HCT116 (cell line): ENCODE measurements at regions not wholly inside any gene's neighbourhood (a gene's known extent, or its start where the extent isn't known, plus 50 kb on each side); places are given as distances from the start of the nearest gene placed in this dataset.

ENCODE experiments used
- ATAC-seq: fragments of 200-7000 bp; cut with Tn5 transposase; 2 replicates; pipeline ENCODE4 v1.9.1; 2020; ENCODE audit warnings: mild to moderate bottlenecking, moderate library complexity
- BruUV-seq: library from RNA; stranded (reverse); fragments of 400-500 nt; replicated peaks from 2 replicates; lab custom pipeline; 2021; lab: Mats Ljungman, UMichigan
- CTCF ChIA-PET: fragments of 300-600 bp; sonication (Branson Sonifier 250); formaldehyde crosslinking; loops from one replicate; lab custom pipeline; 2021; ENCODE audit warnings: antibody characterized with exemption; lab: Charles Lee
- POLR2A ChIA-PET: fragments of 300-600, 350-600 bp; sonication (Branson Sonifier 250); formaldehyde crosslinking; loops from one replicate; lab custom pipeline; 2021; ENCODE audit warnings: antibody characterized with exemption; lab: Charles Lee
- RAD21 ChIA-PET, 2 experiments: fragments of 300-600 bp; sonication (Branson Sonifier 250); formaldehyde crosslinking; loops; one replicate each; lab custom pipeline; 2023; ENCODE audit warnings: low total read pairs in 2 of 2; ENCODE audit not compliant: uncharacterized antibody in 2 of 2, unreplicated experiment in 2 of 2, low non-redundant PET in 1 of 2; lab: Charles Lee
- DNase-seq: peaks from one replicate; pipeline ENCODE4 v3.0.0-alpha.2; 2010; ENCODE audit warnings: low read depth, low spot score
- H2AFZ ChIP-seq: fragments of 200-600 bp; shearing (Covaris generic), sonication (generic); 2 replicates; pipeline ENCODE4 v1.6.1; 2017; ENCODE audit warnings: low read depth, mixed run types, mixed read lengths, antibody characterized with exemption, low read length; ENCODE audit not compliant: poor library complexity, severe bottlenecking
- H3K27ac ChIP-seq: 2 replicates; pipeline ENCODE4 v1.5.1; 2012; ENCODE audit warnings: low read depth, low read length
- H3K27me3 ChIP-seq: fragments of 200-600 bp; sonication (generic); 2 replicates; pipeline ENCODE4 v1.6.1; 2016; ENCODE audit warnings: mixed run types, low read length, mixed read lengths; ENCODE audit not compliant: insufficient read depth
- H3K36me3 ChIP-seq, 2 experiments: fragments of 200-500 bp in 1 of 2; fragments of 200-600 bp in 1 of 2; sonication (Bioruptor generic) in 1 of 2; sonication (generic) in 1 of 2; 2 replicates each; pipeline versions ENCODE4 v1.5.1 to v1.6.1; 2014 to 2016; ENCODE audit warnings: low read length in 2 of 2, inconsistent platforms in 1 of 2, mixed read lengths in 1 of 2, mixed run types in 1 of 2; ENCODE audit not compliant: insufficient read depth in 2 of 2, control insufficient read depth in 1 of 2
- H3K4me1 ChIP-seq, 2 experiments: fragments of 200-600 bp in 1 of 2; sonication (generic) in 1 of 2; 2 replicates each; pipeline versions ENCODE4 v1.5.1 to v1.6.1; 2012 to 2017; ENCODE audit warnings: low read length in 2 of 2, inconsistent platforms in 1 of 2, mild to moderate bottlenecking in 1 of 2, mixed read lengths in 1 of 2, mixed run types in 1 of 2, moderate library complexity in 1 of 2; ENCODE audit not compliant: insufficient read depth in 2 of 2, control insufficient read depth in 1 of 2
- H3K4me2 ChIP-seq: fragments of 200-600 bp; sonication (generic); 2 replicates; pipeline ENCODE4 v1.6.1; 2017; ENCODE audit warnings: mixed run types, low read length, mixed read lengths
- H3K4me3 ChIP-seq, 2 experiments: fragments of 200-600 bp in 1 of 2; sonication (generic) in 1 of 2; replicated peaks in 1 of 2; 2 replicates each; pipeline ENCODE4 v1.5.1; 2011 to 2016; ENCODE audit warnings: low read length in 2 of 2, control low read depth in 1 of 2, low read depth in 1 of 2, mild to moderate bottlenecking in 1 of 2, mixed read lengths in 1 of 2, mixed run types in 1 of 2
- H3K79me2 ChIP-seq: fragments of 200-600 bp; sonication (generic); 2 replicates; pipeline ENCODE4 v1.6.1; 2017; ENCODE audit warnings: mild to moderate bottlenecking, mixed run types, low read length, moderate library complexity, mixed read lengths; ENCODE audit not compliant: insufficient read depth
- H3K9ac ChIP-seq: fragments of 200-600 bp; sonication (generic); 2 replicates; pipeline ENCODE4 v1.6.1; 2016; ENCODE audit warnings: low read length, mixed read lengths
- H3K9me2 ChIP-seq: fragments of 200-600 bp; sonication (generic), shearing (Covaris generic); 2 replicates; pipeline ENCODE4 v1.6.1; 2017; ENCODE audit warnings: mixed run types, mild to moderate bottlenecking, moderate library complexity; ENCODE audit not compliant: insufficient read depth
- H3K9me3 ChIP-seq, 2 experiments: fragments of 200-500 bp in 1 of 2; fragments of 200-600 bp in 1 of 2; sonication (Bioruptor generic) in 1 of 2; sonication (generic) in 1 of 2; 2 replicates each; pipeline ENCODE4 v1.6.1; 2014 to 2017; ENCODE audit warnings: low read length in 2 of 2, mixed read lengths in 2 of 2, inconsistent platforms in 1 of 2, low read depth in 1 of 2, mild to moderate bottlenecking in 1 of 2, mixed run types in 1 of 2, moderate library complexity in 1 of 2; ENCODE audit not compliant: control insufficient read depth in 1 of 2, insufficient read depth in 1 of 2
- H4K20me1 ChIP-seq: fragments of 200-600 bp; sonication (generic), shearing (Covaris generic); 2 replicates; pipeline ENCODE4 v1.6.1; 2017; ENCODE audit warnings: mixed run types, mild to moderate bottlenecking, moderate library complexity; ENCODE audit not compliant: insufficient read depth
- JUND ChIP-seq: IDR thresholded peaks from 2 replicates; pipeline ENCODE4 v1.6.1; 2012
- RAD21 ChIP-seq: IDR thresholded peaks from 2 replicates; pipeline ENCODE4 v1.6.1; 2012; ENCODE audit warnings: low read depth, mild to moderate bottlenecking
- SIN3A ChIP-seq: IDR thresholded peaks from 2 replicates; pipeline ENCODE4 v1.6.1; 2012; ENCODE audit warnings: low read depth
- SP1 ChIP-seq: IDR thresholded peaks from 2 replicates; pipeline ENCODE4 v1.6.1; 2012; ENCODE audit warnings: low read depth
- TCF7L2 ChIP-seq: IDR thresholded peaks from 2 replicates; pipeline ENCODE4 v1.7.0; 2011; ENCODE audit warnings: borderline replicate concordance, inconsistent platforms; ENCODE audit not compliant: insufficient read depth, insufficient read length; ENCODE audit errors: extremely low read depth
- intact Hi-C: fragments of 100-400 bp; cut with micrococcal nuclease; formaldehyde crosslinking; loops from 2 replicates; pipeline ENCODE4 v1.10.0; 2022
- TF ChIP-seq, protein P1 (sequence below): IDR thresholded peaks from 2 replicates; pipeline ENCODE4 v1.6.1; 2012

DNA sequence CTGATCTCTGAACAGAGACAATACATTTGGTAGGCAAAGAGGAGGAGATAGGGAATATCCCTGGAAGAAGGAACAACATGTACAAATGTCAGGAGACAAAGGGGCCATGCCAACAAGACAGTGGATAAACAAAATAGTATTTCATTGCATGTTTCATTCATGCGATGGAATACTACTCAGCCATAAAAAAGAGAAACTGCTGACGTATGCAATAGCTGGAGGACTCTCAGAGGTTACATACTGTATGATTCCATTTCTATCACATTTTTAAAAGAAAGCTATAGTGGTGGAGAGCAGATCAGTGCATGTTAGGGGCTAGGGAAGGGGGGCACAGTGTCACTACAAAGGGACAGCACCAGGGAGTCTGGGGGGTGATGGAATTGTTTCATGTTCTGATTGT lies 572.9 kb upstream of the CADM1 start:
- H3K9me2 ChIP-seq: no peaks in the 10 kb centered on the region
- ChIA-PET RAD21 (no interaction called here), CTCF (no interaction called here), POLR2A (no interaction called here)
- no peak overlapping the region for H3K27ac ChIP-seq
- no peak overlapping the region for H3K4me3 ChIP-seq
- intact Hi-C loops: no loop called here
- H3K4me1 ChIP-seq: no peaks in the 10 kb centered on the region
- no peaks in the 10 kb centered on the region for H3K79me2 ChIP-seq
- no peaks in the 10 kb centered on the region for H3K27me3 ChIP-seq
- no TSS peak for BruUV-seq
- ATAC-seq: no peak
- H4K20me1 ChIP-seq: no peaks in the 10 kb centered on the region
- H2AFZ ChIP-seq: no peak overlapping the region
- DNase-seq: no peak
- H3K9me3 ChIP-seq: no peaks in the 10 kb centered on the region
- H3K4me2 ChIP-seq: no peak overlapping the region
- H3K9ac ChIP-seq: no peak overlapping the region
- TF ChIP-seq, protein P1, sequence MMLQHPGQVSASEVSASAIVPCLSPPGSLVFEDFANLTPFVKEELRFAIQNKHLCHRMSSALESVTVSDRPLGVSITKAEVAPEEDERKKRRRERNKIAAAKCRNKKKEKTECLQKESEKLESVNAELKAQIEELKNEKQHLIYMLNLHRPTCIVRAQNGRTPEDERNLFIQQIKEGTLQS: no peak
- TF ChIP-seq SIN3A: no peak
- H3K36me3 ChIP-seq: no peaks in the 10 kb centered on the region

DNA sequence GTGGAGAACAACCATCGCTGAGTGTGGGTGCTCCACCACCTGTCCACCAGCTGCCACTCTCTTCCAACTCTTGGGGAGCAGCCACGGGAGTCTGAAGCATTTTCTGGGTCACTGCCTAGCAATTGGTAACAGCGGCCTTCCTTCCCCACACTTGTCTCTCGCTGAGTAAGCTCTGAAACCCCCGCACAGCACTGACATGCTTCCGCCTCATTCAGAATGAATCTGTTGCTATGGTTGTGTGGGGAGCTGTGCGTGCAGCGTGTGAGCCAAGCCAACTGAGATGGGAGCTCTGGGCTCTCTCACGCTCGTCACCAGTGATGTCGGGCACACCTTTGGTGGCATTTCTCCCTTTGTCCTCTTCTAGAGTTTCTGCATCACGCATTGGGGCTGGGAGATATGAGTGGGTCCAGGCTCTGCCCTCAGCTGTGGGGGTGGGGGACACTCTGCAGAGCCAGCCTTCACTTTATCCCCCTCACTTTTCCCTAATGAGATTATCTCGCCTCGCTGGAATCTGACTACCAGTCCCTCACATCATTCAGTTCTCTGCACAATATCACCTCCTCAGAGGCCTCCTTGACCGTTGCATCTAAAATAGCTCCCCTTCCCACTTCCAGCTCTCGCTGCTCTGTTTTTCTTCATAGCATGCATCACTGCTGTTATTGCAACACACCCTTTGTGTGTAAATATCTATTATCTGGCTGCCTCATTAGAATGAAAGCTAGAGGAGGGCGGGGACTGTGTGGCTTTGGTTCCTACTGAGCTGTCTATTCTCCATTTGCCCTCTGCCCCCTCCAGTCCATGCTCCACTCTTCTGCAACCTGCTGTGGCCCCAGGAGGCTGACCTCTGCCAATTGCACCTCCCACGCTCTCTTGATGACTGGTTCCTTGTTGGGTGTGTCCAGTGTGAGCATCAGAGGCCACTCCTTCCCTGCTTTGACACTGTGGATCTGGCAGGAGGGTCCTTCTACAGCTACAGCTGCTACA lies 569.9 kb upstream of the CADM1 start:
- ChIA-PET RAD21 (no interaction called here), POLR2A (no interaction called here)
- no peak for ATAC-seq

More for the DNA sequence above, 569.9 kb upstream of the CADM1 start:
- no peak overlapping the region for H3K9ac ChIP-seq
- no peaks in the 10 kb centered on the region for H3K9me3 ChIP-seq
- H3K27ac ChIP-seq: no peak overlapping the region
- H3K4me1 ChIP-seq: no peaks in the 10 kb centered on the region
- CTCF ChIA-PET: no interaction called here
- H3K79me2 ChIP-seq: no peaks in the 10 kb centered on the region
- H3K36me3 ChIP-seq: no peaks in the 10 kb centered on the region
- no peak overlapping the region for H3K4me3 ChIP-seq
- H3K27me3 ChIP-seq: no peaks in the 10 kb centered on the region
- no peaks in the 10 kb centered on the region for H3K9me2 ChIP-seq
- intact Hi-C loops: no loop called here
- H2AFZ ChIP-seq: no peak overlapping the region
- H3K4me2 ChIP-seq: no peak overlapping the region
- TF ChIP-seq SP1: no peak
- no peak for TF ChIP-seq TCF7L2
- TF ChIP-seq JUND: no peak
- TF ChIP-seq RAD21: no peak
- DNase-seq: no peak
- no peaks in the 10 kb centered on the region for H4K20me1 ChIP-seq
- no TSS peak for BruUV-seq
